CD4-positive, alpha-beta T cell treated with Interleukin-4 for 4 hours (primary cell): ENCODE measurements at regions not wholly inside any gene's neighbourhood (a gene's known extent, or its start where the extent isn't known, plus 50 kb on each side); places are given as distances from the start of the nearest gene placed in this dataset.
"Not testable (repeated sequence)": the region's sequence is repeated elsewhere in the genome, so short reads cannot be mapped to it uniquely, and the experiment has no call there.

Experiments
- DNase-seq: peaks from one replicate; pipeline ENCODE4 v3.0.0-alpha.2; 2020

DNA sequence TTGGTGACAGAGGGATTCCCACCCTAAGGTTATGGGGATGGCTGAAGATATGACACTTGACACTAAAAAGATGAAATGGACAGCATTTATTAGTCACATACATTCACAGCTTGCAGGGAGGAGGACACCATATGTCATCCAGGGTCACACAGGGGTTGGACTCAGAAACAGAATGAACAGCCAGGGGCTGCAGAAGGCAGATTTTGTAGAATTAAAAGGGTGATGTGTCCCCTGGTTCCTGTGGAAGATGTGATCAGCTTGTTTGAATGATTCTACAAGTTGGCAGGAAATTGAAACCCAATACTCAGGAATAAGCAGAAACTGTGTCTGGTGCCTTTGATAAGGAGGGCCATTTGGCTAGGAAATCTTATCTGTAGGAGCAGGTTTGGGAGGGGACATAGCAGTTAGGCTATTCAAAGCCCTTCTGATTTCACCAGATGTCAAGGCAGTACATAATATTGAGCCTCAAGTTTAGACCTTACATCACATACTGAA, 102.3 kb upstream of the GRIN3A start:
- DNase-seq, result no peak

DNA sequence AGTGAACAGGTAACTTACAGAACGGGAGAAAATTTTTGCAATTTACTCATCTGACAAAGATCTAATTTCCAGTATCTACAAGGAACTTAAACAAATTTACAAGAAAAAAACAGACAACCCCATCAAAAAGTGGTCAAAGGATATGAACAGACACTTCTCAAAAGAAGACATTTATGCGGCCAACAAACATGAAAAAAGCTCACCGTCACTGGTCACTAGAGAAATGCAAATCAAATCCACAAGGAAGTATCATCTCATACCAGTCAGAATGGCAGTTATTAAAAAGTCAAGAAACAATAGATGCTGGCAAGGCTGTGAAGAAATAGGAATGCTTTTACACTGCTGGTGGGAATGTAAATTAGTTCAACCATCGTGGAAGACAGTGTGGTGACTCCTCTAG, 100.5 kb upstream of the GRIN3A start:
- DNase-seq, result not testable (repeated sequence)

DNA sequence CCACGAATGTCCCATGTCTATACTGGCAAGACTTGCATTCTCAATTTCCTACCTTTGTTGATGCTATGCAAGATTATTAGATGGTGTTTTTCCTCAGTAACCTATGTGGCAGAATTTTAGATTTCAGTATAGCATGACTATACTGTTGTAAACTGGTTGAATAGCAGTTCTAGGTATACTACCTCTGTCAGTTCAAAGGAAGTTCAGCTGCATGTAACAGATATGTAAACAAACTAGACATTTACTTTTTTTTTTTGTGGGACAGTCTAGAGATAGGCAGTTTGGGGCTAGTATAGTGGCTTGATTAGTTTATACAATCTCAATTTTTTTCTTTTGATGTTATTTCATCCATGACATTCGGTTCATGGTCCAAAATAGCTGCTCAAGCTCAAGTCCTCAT, 97.6 kb upstream of the GRIN3A start:
- no peak for DNase-seq

DNA sequence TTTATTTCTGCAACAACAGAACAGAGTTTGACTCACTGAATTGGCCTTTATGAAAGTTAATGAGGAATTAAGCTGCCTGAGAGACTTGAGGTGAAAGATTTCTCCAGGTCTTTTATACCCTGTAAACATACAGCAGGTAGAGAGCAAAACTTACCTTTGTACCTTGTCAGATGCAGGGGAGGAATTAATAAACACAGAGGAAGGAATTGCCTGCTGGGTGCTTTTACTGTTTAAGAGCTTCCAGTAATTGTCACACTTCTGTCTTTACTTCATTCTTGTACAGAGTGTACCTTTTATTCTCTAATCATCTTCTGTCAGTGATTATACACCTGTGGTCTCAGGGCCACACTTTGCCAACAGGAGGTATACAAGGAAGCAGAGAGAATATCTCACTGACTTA, 94.0 kb upstream of the GRIN3A start:
- DNase-seq, result no peak

DNA sequence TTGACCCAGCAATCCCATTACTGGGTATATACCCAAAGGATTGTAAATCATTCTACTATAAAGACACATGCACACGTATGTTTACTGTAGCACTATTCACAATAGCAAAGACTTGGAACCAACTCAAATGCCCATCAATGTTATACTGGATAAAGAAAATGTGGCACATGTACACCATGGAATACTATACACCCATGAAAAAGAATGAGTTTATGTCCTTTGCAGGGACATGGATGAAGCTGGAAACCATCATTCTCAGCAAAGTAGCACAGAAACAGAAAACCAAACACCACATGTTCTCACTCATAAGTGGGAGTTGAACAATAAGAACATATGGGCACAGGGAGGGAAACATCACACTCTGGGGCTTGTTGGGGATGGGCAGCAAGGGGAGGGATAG, 83.0 kb upstream of the GRIN3A start:
- DNase-seq, result not testable (repeated sequence)

DNA sequence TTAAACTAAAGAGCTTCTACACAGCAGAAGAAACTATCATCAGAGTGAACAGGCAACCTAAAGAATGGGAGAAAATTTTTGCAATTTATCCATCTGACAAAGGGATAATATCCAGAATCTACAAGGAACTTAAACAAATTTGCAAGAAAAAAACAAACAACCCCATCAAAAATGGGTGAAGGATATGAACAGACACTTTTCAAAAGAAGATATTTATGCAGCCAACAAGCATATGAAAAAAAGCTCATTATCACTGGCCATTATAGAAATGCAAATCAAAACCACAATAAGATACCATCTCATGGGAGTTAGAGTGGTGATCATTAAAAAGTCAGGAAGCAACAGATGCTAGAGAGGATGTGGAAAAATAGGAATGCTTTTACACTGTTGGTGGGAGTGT, 82.5 kb upstream of the GRIN3A start:
- DNase-seq, result not testable (repeated sequence)

DNA sequence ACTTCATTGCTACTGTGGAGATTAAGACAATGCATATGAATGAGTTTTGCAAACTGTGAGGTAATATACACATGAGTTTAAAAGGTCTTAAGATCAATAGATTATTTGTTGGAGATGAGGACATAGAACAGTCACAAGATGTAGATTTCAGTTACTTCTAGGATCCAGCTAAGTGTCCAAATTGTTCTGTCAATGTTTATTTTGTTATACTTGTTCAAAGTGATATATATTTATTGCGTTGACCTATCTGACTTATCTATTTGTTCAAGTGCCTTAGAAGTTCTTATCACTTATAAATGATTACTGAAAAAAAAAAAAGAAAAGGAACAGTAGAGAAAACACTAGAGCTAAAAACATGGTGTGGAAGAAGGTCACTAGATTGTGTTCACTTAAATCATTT, 75.6 kb upstream of the GRIN3A start:
- DNase-seq, result no peak

DNA sequence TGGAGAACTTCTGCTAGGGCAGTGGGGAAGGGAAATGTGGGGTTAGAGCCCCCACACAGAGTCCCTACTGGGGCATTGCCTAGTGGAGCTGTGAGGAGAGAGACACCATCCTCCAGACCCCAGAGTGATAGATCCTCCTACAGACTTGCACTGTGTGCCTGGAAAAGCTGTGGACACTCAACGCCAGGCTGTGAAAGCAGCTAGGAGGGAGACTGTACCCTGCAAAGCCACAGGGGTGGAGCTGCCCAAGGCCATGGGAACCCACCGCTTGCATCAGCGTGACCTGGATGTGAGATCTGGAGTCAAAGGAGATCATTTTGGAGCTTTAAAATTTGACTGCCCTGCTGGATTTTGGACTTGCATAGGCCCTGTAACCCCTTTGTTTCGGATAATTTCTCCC, 69.4 kb upstream of the GRIN3A start:
- DNase-seq, result not testable (repeated sequence)

DNA sequence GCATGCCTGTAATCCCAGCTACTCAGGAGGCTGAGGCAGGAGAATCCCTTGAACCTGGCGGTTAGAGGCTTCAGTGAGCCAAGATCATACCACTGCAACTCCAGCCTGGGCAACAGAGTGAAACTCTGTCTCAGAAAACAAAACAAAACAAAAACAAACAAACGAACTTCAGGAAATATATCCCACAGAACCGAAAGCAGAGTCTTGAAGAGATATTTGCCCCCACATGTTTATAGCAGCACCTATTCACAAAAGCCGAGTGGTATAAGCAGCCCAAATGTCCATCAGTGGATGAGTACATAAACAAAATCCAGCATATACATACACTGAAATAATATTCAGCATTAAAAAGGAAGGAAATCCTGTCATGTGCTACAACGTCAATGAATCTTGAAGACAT, 57.6 kb upstream of the GRIN3A start:
- no peak for DNase-seq

DNA sequence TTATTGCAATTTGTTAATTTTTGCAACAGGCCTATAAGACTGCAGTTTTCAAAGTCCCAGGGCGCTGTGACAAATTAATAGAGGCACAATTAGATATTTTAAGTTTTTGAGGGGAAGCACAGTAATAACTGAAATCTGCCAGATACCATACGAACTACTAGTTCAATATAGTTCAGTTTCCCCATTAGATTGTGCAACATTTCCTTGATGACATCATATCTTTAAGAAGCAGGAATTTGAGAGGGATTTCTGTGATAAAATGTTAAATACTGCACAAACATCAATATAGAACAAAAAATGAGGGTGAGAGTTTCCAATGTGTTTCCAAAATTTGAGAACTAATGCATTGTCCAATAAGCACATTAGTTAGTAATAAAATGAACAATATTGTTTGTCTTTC, 56.7 kb upstream of the GRIN3A start:
- no peak for DNase-seq

DNA sequence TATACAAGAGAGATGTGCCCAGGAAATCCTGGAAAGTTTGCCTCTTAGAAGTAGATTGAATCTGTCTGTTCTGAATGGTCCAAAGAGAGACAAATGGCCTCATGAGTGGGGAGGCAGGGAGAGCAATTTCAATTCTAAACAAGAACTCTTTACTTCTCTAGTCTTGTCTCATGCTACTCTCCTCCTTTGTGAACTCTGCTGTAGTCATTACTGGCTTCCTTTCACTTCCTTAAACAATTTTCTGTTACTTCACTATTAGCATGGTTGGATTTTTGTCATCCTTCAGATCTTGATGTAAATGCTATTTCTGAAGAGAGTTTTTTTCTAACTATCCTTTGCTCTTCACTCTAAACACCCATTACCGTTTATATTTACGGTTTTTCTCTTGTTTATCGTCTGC, 54.0 kb upstream of the GRIN3A start:
- DNase-seq, result no peak

DNA sequence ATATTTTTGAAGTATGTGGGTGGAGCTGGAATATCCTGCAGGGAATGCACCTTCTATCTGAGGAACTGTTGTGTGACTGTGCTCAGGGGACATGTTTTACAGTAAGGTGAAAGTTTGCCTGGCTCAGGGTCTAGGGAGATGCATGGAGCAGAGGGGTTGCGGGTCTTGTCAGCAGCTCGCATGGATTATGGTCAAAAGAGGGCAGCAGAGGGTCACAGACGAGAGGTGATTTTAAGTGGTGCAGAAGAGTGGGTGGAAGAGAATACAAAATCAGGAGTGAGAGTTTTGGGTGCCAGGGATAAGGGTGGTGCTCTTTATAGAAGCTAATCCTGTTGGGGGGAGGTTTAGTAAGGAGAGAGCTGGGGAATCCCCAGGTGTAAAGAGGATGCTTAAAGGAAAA, 53.5 kb upstream of the GRIN3A start:
- DNase-seq, result no peak

DNA sequence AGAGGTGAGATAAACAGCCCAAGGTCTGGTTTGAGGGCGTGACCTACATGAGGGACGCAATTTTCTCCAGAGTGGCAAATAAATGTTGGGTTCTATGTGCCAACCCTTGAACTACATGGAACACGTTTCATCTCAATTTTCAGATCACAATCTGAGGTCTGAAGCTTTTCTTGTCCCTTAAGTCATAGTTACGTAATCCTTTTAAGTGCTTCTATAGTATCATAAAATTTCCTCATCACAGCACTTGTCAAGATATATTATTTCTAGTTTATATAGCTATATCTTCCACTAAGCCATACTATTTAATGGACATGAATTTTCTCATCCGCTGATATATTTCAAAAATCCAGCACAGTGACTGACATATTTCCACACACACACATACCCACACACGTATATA, 53.1 kb upstream of the GRIN3A start:
- no peak for DNase-seq
